ENCODE measurements at regions not wholly inside any gene's neighbourhood (a gene's known extent, or its start where the extent isn't known, plus 50 kb on each side); places are given as distances from the start of the nearest gene placed in this dataset.
"Not testable (repeated sequence)": the region's sequence is repeated elsewhere in the genome, so short reads cannot be mapped to it uniquely, and the experiment has no call there.

DNA sequence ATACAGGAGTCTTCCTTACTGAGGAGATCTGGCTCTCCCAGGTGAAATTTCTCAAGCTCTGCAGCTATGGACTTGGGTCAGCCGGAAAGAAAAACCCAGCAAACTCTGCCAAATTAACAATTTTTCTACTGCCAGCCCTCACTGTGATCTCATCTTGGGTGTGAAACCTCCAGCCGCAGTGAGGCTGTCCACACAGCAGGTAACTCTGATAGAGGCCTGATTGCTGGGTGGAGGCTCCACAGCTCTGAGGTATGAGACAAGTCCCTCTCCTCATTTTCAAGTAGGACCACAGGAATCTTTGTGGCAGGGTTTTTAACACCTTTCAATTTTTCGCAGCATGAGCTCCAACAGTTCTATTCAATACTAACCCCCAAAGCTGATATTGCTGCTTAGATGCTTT lies 430.6 kb upstream of the RAB6C start:
- Mint-ChIP-seq H3K36me3 (ENCODE audit: insufficient read depth) (no peaks in the 10 kb centered on the region), H3K9me3 (ENCODE audit: low read depth) (peaks cover 10% of the 10 kb centered on the region), H3K4me1 (ENCODE audit: low read depth) (no peaks in the 10 kb centered on the region), H3K27ac (no peak overlapping the region), H3K27me3 (peaks cover 9% of the 10 kb centered on the region), H3K4me3 (ENCODE audit: low read depth) (no peak overlapping the region)
- TF ChIP-seq, protein P1, sequence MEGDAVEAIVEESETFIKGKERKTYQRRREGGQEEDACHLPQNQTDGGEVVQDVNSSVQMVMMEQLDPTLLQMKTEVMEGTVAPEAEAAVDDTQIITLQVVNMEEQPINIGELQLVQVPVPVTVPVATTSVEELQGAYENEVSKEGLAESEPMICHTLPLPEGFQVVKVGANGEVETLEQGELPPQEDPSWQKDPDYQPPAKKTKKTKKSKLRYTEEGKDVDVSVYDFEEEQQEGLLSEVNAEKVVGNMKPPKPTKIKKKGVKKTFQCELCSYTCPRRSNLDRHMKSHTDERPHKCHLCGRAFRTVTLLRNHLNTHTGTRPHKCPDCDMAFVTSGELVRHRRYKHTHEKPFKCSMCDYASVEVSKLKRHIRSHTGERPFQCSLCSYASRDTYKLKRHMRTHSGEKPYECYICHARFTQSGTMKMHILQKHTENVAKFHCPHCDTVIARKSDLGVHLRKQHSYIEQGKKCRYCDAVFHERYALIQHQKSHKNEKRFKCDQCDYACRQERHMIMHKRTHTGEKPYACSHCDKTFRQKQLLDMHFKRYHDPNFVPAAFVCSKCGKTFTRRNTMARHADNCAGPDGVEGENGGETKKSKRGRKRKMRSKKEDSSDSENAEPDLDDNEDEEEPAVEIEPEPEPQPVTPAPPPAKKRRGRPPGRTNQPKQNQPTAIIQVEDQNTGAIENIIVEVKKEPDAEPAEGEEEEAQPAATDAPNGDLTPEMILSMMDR (IDR thresholded peaks at IDR 0.05; ENCODE audit: unreplicated experiment) = no peak
- no peak for DNase-seq (ENCODE audit: low spot score, unreplicated experiment)

DNA sequence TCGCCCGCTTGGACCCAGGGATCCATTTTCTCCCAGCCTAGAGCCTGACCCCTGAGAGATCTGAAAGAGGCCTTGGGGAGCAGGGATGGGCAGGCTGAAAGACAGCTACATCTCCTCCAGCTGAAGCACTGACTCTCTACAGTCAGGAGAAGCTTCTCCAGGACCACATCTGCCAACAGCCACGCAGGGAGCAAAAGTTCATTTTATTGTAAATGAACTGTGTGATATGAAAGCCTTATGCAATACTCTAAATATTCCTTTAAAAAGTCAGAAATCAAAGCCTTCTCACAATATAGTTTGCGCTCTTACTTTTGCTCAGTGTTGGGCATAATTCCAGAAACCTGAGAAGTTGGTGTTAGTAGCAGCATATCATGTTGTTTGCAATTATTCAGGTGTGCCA lies 428.9 kb upstream of the RAB6C start:
- Mint-ChIP-seq H3K27ac (no peak overlapping the region), H3K27me3 (peaks cover 24% of the 10 kb centered on the region), H3K4me3 (ENCODE audit: low read depth) (no peak overlapping the region), H3K36me3 (ENCODE audit: insufficient read depth) (no peaks in the 10 kb centered on the region), H3K9me3 (ENCODE audit: low read depth) (peaks cover 2% of the 10 kb centered on the region), H3K4me1 (ENCODE audit: low read depth) (no peaks in the 10 kb centered on the region)
- no peak for DNase-seq (ENCODE audit: low spot score, unreplicated experiment)
- TF ChIP-seq, protein P1 (IDR thresholded peaks at IDR 0.05; ENCODE audit: unreplicated experiment) = no peak

DNA sequence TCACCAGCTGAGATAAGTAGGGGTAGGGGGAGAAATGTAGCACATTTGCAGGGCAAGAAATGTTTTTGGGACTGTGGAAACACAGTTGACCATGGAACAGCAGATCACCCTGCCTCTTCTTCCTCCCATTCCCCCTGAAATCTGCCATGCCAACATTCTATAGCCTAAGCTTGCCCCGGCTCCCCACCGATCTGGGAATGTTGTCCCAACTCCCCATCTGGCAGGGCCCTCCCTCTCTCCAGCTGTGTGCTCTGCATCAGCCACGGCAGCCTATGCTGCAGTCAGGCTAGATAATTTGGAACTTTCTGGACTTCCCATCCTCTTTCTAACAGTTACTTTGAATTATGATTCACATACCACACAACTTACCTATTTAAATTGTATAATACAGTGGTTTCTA lies 425.1 kb upstream of the RAB6C start:
- peaks cover 10% of the 10 kb centered on the region for H3K4me1 Mint-ChIP-seq (ENCODE audit: low read depth)
- H3K4me3 Mint-ChIP-seq (ENCODE audit: low read depth) = no peak overlapping the region
- H3K27me3 Mint-ChIP-seq = peaks cover 44% of the 10 kb centered on the region
- TF ChIP-seq, protein P1 (IDR thresholded peaks at IDR 0.05; ENCODE audit: unreplicated experiment) = no peak
- no peaks in the 10 kb centered on the region for H3K36me3 Mint-ChIP-seq (ENCODE audit: insufficient read depth)
- H3K27ac Mint-ChIP-seq = no peak overlapping the region
- no peaks in the 10 kb centered on the region for H3K9me3 Mint-ChIP-seq (ENCODE audit: low read depth)
- no peak for DNase-seq (ENCODE audit: low spot score, unreplicated experiment)

DNA sequence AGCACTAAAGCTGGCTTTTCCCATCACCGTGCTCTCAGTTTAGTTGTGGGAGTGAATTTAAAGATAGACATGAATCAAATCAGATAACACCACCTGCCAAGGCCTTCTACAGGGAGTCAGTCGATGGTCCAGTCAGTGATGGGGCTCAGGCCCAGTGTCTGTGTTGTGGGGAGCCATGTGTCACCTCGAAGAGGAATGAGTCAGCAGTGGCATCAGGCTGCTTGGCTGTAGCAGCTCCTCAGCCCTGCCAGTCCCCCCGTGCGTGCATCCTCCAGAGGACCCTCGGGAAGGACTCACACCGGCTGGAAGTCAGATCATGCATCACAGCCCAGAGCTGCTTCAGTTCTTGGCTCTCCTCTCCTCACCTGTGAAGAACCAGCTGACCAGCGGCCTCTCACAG lies 420.4 kb upstream of the RAB6C start:
- Mint-ChIP-seq H3K9me3 (ENCODE audit: low read depth) (no peaks in the 10 kb centered on the region), H3K4me3 (ENCODE audit: low read depth) (no peak overlapping the region), H3K27me3 (peaks cover 33% of the 10 kb centered on the region), H3K36me3 (ENCODE audit: insufficient read depth) (no peaks in the 10 kb centered on the region), H3K27ac (no peak overlapping the region), H3K4me1 (ENCODE audit: low read depth) (peaks cover 15% of the 10 kb centered on the region)
- TF ChIP-seq, protein P1 (IDR thresholded peaks at IDR 0.05; ENCODE audit: unreplicated experiment) = no peak
- DNase-seq (ENCODE audit: low spot score, unreplicated experiment) = no peak

DNA sequence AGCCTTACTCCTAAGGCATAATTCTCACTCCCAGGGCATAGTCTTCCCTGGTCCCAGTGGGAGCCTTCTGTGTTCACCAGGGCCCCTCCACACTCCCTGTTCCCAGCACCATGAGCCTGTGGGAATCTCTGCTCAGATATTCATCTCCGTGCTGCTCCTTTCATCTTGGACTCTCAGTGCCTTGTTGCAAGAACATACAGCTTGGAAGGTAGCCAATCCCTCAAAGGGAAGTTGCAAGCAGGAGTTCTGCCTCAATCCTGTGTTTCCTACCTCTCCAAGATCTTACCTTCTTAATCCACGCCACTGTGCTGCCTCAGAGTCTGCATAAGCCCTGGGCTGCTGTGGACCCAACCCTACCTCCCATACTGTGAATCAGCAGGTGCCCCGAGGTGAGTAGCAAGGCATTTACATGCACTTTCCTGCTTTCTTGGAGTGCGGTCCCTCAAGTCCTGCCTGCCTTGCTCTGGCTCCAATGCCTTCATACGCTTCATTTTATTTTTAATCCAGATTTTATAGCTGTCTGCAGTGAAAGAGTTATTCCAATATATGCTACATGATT lies 413.8 kb upstream of the RAB6C start:
- peaks cover 5% of the 10 kb centered on the region for H3K4me1 Mint-ChIP-seq (ENCODE audit: low read depth)
- no peaks in the 10 kb centered on the region for H3K36me3 Mint-ChIP-seq (ENCODE audit: insufficient read depth)
- peaks cover 17% of the 10 kb centered on the region for H3K27me3 Mint-ChIP-seq
- TF ChIP-seq, protein P1 (IDR thresholded peaks at IDR 0.05; ENCODE audit: unreplicated experiment) = no peak
- no peak for DNase-seq (ENCODE audit: low spot score, unreplicated experiment)
- no peak overlapping the region for H3K4me3 Mint-ChIP-seq (ENCODE audit: low read depth)
- H3K27ac Mint-ChIP-seq = no peak overlapping the region
- peaks cover 6% of the 10 kb centered on the region for H3K9me3 Mint-ChIP-seq (ENCODE audit: low read depth)

DNA sequence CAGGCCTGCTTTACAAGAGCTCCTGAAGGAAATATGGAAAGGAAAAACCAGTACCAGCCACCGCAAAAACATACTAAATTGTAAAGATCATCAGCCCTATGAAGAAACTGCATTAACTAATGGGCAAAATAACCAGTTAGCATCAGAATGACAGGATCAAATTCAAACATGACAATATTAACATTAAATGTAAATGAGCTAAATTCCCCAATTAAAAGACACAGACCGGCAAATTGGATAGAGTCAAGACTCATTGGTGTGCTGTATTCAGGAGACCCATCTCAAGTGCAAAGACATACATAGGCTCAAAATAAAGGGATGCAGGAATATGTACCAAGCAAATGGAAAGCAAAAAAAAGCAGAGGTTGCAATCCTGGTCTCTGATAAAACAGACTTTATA lies 408.7 kb upstream of the RAB6C start:
- not testable (repeated sequence) for H3K4me1 Mint-ChIP-seq (ENCODE audit: low read depth); H3K27ac Mint-ChIP-seq; H3K4me3 Mint-ChIP-seq (ENCODE audit: low read depth); DNase-seq (ENCODE audit: low spot score, unreplicated experiment); H3K36me3 Mint-ChIP-seq (ENCODE audit: insufficient read depth)
- peaks cover 11% of the 10 kb centered on the region for H3K27me3 Mint-ChIP-seq
- H3K9me3 Mint-ChIP-seq (ENCODE audit: low read depth) = peaks cover 20% of the 10 kb centered on the region
